Type B pancreatic cell (in vitro differentiated cells): ENCODE measurements at regions not wholly inside any gene's neighbourhood (a gene's known extent, or its start where the extent isn't known, plus 50 kb on each side); places are given as distances from the start of the nearest gene placed in this dataset.

Experiments used
- DNase-seq: peaks from one replicate; pipeline ENCODE4 v3.0.0; 2021; ENCODE audit warnings: mixed read lengths; ENCODE audit not compliant: unreplicated experiment; ENCODE audit errors: extremely low spot score
- H3K27ac Mint-ChIP-seq: 2 replicates; pipeline ENCODE4 v1.8.0; 2021; ENCODE audit warnings: mild to moderate bottlenecking, mixed read lengths
- H3K27me3 Mint-ChIP-seq: 2 replicates; pipeline ENCODE4 v1.8.0; 2021; ENCODE audit warnings: mixed read lengths
- H3K36me3 Mint-ChIP-seq: 2 replicates; pipeline ENCODE4 v1.8.0; 2021; ENCODE audit warnings: mixed read lengths
- H3K4me1 Mint-ChIP-seq: one replicate; pipeline ENCODE4 v1.8.0; 2021; ENCODE audit warnings: mixed read lengths; ENCODE audit not compliant: unreplicated experiment
- H3K4me3 Mint-ChIP-seq: 2 replicates; pipeline ENCODE4 v1.8.0; 2021; ENCODE audit warnings: mild to moderate bottlenecking, mixed read lengths
- H3K9me3 Mint-ChIP-seq: 2 replicates; pipeline ENCODE4 v1.8.0; 2021; ENCODE audit warnings: mixed read lengths
- CTCF ChIP-seq: fragments of 200-600 bp; sonication (generic); conservative IDR thresholded peaks from 2 replicates; pipeline ENCODE4 v1.5.0; 2021; ENCODE audit warnings: antibody characterized with exemption, mild to moderate bottlenecking

GRCh38 chr17:71142333-71142732 is 973.0 kb downstream of the KCNJ2 start:
- no peak overlapping the region for H3K4me3 Mint-ChIP-seq
- no peaks in the 10 kb centered on the region for H3K9me3 Mint-ChIP-seq
- peaks cover 7% of the 10 kb centered on the region for H3K4me1 Mint-ChIP-seq
- no peak for DNase-seq
- TF ChIP-seq CTCF: no peak
- H3K27me3 Mint-ChIP-seq: no peaks in the 10 kb centered on the region
- no peaks in the 10 kb centered on the region for H3K36me3 Mint-ChIP-seq
- H3K27ac Mint-ChIP-seq: no peak overlapping the region

GRCh38 chr17:71145486-71145885 is 975.3 kb upstream of the SOX9 start:
- Mint-ChIP-seq H3K27ac (no peak overlapping the region), H3K9me3 (no peaks in the 10 kb centered on the region), H3K36me3 (no peaks in the 10 kb centered on the region), H3K4me1 (peaks cover 7% of the 10 kb centered on the region), H3K27me3 (peaks cover 8% of the 10 kb centered on the region), H3K4me3 (no peak overlapping the region)
- no peak for DNase-seq
- no peak for TF ChIP-seq CTCF

- TF ChIP-seq CTCF: no peak
- Mint-ChIP-seq H3K27me3 (peaks cover 8% of the 10 kb centered on the region), H3K9me3 (no peaks in the 10 kb centered on the region), H3K36me3 (no peaks in the 10 kb centered on the region), H3K4me1 (no peaks in the 10 kb centered on the region), H3K27ac (no peak overlapping the region), H3K4me3 (no peak overlapping the region)
- DNase-seq: no peak
These were observed 972.9 kb upstream of the SOX9 start for GRCh38 chr17:71147906-71148305.

- Mint-ChIP-seq H3K4me3 (no peak overlapping the region), H3K36me3 (no peaks in the 10 kb centered on the region), H3K4me1 (no peaks in the 10 kb centered on the region), H3K27ac (no peak overlapping the region), H3K27me3 (peaks cover 8% of the 10 kb centered on the region), H3K9me3 (no peaks in the 10 kb centered on the region)
- no peak for DNase-seq
- TF ChIP-seq CTCF: no peak
These were observed 971.2 kb upstream of the SOX9 start for GRCh38 chr17:71149607-71150006.

GRCh38 chr17:71157297-71157696 is 963.5 kb upstream of the SOX9 start:
- DNase-seq: no peak
- no peaks in the 10 kb centered on the region for H3K4me1 Mint-ChIP-seq
- no peak overlapping the region for H3K27ac Mint-ChIP-seq
- no peaks in the 10 kb centered on the region for H3K9me3 Mint-ChIP-seq
- H3K27me3 Mint-ChIP-seq: peaks cover 11% of the 10 kb centered on the region
- H3K4me3 Mint-ChIP-seq: no peak overlapping the region
- no peaks in the 10 kb centered on the region for H3K36me3 Mint-ChIP-seq
- TF ChIP-seq CTCF: no peak

- H3K36me3 Mint-ChIP-seq: no peaks in the 10 kb centered on the region
- no peaks in the 10 kb centered on the region for H3K4me1 Mint-ChIP-seq
- H3K9me3 Mint-ChIP-seq: no peaks in the 10 kb centered on the region
- no peak for DNase-seq
- TF ChIP-seq CTCF: no peak
- peaks cover 11% of the 10 kb centered on the region for H3K27me3 Mint-ChIP-seq
- H3K4me3 Mint-ChIP-seq: no peak overlapping the region
- no peak overlapping the region for H3K27ac Mint-ChIP-seq
These were observed 962.4 kb upstream of the SOX9 start for GRCh38 chr17:71158437-71158836.
